GM13976 (cell line): ENCODE measurements at regions not wholly inside any gene's neighbourhood (a gene's known extent, or its start where the extent isn't known, plus 50 kb on each side); places are given as distances from the start of the nearest gene placed in this dataset.

ENCODE experiments used
- DNase-seq: peaks from one replicate; pipeline ENCODE4 v3.0.0; 2012; ENCODE audit warnings: low spot score
- CTCF ChIP-seq: IDR thresholded peaks from 2 replicates; pipeline ENCODE4 v1.5.1; 2012; ENCODE audit warnings: borderline replicate concordance, mild to moderate bottlenecking; ENCODE audit not compliant: insufficient read depth; ENCODE audit errors: extremely low read depth, missing control alignments, control extremely low read depth
- in situ Hi-C: fragments of 300-500 bp; cut with MboI; formaldehyde crosslinking; loops from one replicate; pipeline ENCODE4 v1.12.0; 2022; ENCODE audit warnings: low sequenced_read_pairs, mixed read lengths, inconsistent platforms; ENCODE audit not compliant: unreplicated experiment

GRCh38 chr14:27242874-27243273 is 645.0 kb upstream of the NOVA1 start:
- in situ Hi-C loops: no loop called here
- no peak for TF ChIP-seq CTCF
- no peak for DNase-seq

GRCh38 chr14:27243365-27243764 is 645.5 kb upstream of the NOVA1 start:
- in situ Hi-C loops: no loop called here
- no peak for TF ChIP-seq CTCF

GRCh38 chr14:27245947-27246346 is 648.1 kb upstream of the NOVA1 start:
- DNase-seq: no peak
- TF ChIP-seq CTCF: no peak
- in situ Hi-C loops: no loop called here

More at GRCh38 chr14:27243365-27243764, 645.5 kb upstream of the NOVA1 start:
- no peak for DNase-seq

GRCh38 chr14:27253966-27254365 is 656.1 kb upstream of the NOVA1 start:
- no peak for TF ChIP-seq CTCF
- in situ Hi-C loops: no loop called here
- no peak for DNase-seq

- TF ChIP-seq CTCF: no peak
- in situ Hi-C loops: no loop called here
- DNase-seq: no peak
Observed at GRCh38 chr14:27256805-27257204, 659.0 kb upstream of the NOVA1 start.

GRCh38 chr14:27267876-27268275 is 670.0 kb upstream of the NOVA1 start:
- DNase-seq: no peak
- no peak for TF ChIP-seq CTCF
- in situ Hi-C loops: no loop called here

- DNase-seq: no peak
- in situ Hi-C loops: no loop called here
- no peak for TF ChIP-seq CTCF
Observed at GRCh38 chr14:27270716-27271115, 672.9 kb upstream of the NOVA1 start.
